LNCAP (cell line): ENCODE measurements at regions not wholly inside any gene's neighbourhood (a gene's known extent, or its start where the extent isn't known, plus 50 kb on each side); places are given as distances from the start of the nearest gene placed in this dataset.

Source experiments
- TF ChIP-seq, protein P1 (sequence below): fragments of 450-650 bp; IDR thresholded peaks from 2 replicates; pipeline ENCODE4 v1.5.1; 2017; ENCODE audit warnings: mild to moderate bottlenecking

DNA sequence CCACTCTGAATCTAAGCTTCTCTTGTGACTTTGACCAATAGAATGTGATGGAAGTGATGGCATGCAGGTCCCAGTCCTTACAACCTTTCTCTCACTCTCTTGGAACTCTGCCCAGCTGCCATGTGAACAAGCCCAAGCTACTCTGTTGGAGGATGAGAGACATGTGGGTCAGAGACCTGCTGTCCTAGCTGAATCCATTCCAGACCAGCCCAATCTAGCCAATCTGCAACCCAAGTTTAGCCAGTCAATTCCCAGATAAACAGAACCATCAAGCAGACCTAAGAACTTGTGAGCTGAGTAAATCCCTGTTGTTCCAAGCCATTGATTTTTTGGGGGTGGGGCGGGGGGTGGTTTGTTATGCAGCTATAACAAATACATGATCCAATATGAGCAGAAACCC is 69.2 kb upstream of the GRK3 start:
- TF ChIP-seq, protein P1, sequence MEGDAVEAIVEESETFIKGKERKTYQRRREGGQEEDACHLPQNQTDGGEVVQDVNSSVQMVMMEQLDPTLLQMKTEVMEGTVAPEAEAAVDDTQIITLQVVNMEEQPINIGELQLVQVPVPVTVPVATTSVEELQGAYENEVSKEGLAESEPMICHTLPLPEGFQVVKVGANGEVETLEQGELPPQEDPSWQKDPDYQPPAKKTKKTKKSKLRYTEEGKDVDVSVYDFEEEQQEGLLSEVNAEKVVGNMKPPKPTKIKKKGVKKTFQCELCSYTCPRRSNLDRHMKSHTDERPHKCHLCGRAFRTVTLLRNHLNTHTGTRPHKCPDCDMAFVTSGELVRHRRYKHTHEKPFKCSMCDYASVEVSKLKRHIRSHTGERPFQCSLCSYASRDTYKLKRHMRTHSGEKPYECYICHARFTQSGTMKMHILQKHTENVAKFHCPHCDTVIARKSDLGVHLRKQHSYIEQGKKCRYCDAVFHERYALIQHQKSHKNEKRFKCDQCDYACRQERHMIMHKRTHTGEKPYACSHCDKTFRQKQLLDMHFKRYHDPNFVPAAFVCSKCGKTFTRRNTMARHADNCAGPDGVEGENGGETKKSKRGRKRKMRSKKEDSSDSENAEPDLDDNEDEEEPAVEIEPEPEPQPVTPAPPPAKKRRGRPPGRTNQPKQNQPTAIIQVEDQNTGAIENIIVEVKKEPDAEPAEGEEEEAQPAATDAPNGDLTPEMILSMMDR: no peak

- TF ChIP-seq, protein P1: no peak
Measured at GRCh38 chr22:25496396-25497064, 67.9 kb upstream of the GRK3 start.

DNA sequence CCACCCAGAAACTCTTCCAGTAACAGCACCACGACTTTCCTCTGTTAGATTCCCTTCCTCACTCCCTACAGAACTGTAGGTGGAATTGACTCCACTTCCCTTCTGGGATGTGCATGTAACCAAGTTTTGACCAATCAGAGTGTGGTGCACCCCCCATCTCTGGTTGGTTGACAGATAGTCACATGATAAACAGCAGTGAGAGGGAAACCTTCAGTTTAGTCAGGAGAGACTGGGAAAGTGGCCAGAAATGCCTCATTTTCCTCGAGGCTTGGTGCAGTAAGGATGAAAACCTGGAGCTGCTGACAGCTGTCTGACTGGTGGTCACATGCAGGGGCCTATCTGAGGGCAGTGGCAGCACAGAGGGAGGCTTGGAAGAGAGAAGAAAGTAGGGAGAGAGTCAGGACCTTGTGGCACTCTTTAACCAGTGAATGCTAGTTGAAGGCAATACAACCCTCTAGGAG is 67.3 kb upstream of the GRK3 start:
- TF ChIP-seq, protein P1: no peak

DNA sequence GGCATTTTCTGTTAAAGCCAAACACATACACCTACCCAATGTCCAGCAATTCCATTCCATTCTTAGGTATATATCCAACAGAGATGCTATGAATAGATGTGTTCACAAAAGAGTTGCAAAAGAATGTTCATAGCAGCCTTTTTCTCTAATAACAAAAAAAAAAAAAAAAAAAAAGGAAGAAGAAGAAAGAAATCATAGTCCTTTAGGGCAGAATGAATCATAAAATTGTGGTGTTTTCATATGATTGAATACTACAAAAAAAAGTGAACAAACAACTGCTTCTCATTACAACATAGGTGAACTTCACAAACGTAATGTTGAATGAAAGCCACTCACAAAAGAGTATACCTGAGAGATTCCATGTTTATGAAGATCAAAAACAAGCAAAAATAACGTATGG is 66.8 kb upstream of the GRK3 start:
- TF ChIP-seq, protein P1: no peak

DNA sequence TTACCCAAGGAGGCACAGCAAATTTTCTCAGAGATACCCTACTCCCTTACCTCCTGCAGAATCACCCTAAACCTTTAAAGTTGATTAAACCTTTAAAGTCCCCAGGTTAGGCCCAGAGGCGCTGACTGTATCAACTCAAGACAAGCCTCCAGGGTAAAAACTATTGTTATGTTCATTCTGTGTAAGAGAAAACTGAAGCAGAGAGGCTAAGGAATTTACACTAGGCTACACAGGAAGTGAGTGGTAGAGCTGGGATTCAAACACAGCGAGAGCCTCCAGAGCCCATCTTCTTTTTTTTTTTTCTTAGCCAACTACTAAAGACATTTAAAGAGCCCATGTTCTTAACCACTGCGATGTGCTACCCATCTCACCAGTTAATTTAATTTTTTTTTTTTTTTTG is 56.3 kb upstream of the GRK3 start:
- TF ChIP-seq, protein P1: no peak

DNA sequence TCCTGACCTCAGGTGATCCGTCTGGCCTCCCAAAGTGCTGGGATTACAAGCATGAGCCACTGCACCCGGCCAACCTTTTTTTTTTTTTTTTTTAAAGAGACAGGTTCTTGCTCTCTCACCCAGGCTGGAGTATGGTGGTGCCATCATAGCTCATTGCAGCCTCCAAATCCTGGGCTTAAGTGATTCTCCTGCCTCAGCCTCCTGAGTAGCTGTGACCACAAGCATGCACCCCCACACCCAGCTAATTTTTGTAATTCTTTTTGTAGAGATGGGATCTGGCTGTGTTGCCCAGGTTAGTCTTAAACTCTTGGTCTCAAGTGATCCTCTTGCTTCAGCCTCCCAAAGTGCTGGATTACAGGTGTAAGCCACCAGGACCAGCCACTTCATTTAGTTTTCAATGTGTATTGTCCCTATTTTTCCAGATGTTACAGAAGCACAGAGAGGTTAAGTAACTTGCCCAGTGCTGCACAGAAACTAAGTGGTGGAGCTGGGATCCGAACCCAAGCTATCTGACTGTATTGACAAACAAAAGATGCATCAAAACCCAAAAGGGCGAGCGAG is 55.6 kb upstream of the GRK3 start:
- TF ChIP-seq, protein P1: no peak

- TF ChIP-seq, protein P1: no peak
Measured at GRCh38 chr22:25509374-25509791, 55.1 kb upstream of the GRK3 start.

GRCh38 chr22:25510876-25511275 is 53.6 kb upstream of the GRK3 start:
- TF ChIP-seq, protein P1: no peak
